Astrocyte of the cerebellum (primary cell): ENCODE measurements at regions not wholly inside any gene's neighbourhood (a gene's known extent, or its start where the extent isn't known, plus 50 kb on each side); places are given as distances from the start of the nearest gene placed in this dataset.

Source experiments
- DNase-seq: peaks from one replicate; pipeline ENCODE4 v3.0.0-alpha.2; 2011; ENCODE audit warnings: low read depth
- H3K4me3 ChIP-seq: 2 replicates; pipeline ENCODE4 v1.5.1; 2011; ENCODE audit warnings: mild to moderate bottlenecking, low read depth, low read length, moderate library complexity
- CTCF ChIP-seq: IDR thresholded peaks from 2 replicates; pipeline ENCODE4 v1.5.1; 2012; ENCODE audit warnings: low read length, low read depth, moderate library complexity, mild to moderate bottlenecking; ENCODE audit errors: missing control alignments
- in situ Hi-C: cut with HindIII; loops from 2 replicates; pipeline ENCODE4 v1.10.0; 2017; ENCODE audit warnings: low sequenced_read_pairs

- no peak for DNase-seq
- no peak overlapping the region for H3K4me3 ChIP-seq
- in situ Hi-C loops: no loop called here
- no peak for TF ChIP-seq CTCF
These were observed 78.1 kb upstream of the MPHOSPH6 start for GRCh38 chr16:82248012-82248656.

- DNase-seq: no peak
- no peak overlapping the region for H3K4me3 ChIP-seq
- in situ Hi-C loops: no loop called here
- no peak for TF ChIP-seq CTCF
These were observed 72.2 kb upstream of the MPHOSPH6 start for GRCh38 chr16:82242201-82242600.

GRCh38 chr16:82241469-82242052 lies 71.5 kb upstream of the MPHOSPH6 start:
- no peak for TF ChIP-seq CTCF
- no peak for DNase-seq
- in situ Hi-C loops: no loop called here
- no peak overlapping the region for H3K4me3 ChIP-seq

- in situ Hi-C loops: no loop called here
- DNase-seq: no peak
- TF ChIP-seq CTCF: no peak
- H3K4me3 ChIP-seq: no peak overlapping the region
These were observed 70.1 kb upstream of the MPHOSPH6 start for GRCh38 chr16:82240111-82240510.

- in situ Hi-C loops: loop anchor here (10.0 kb wide), 1 partner anchor 342 kb away; no protein-coding TSS in a partner anchor
- TF ChIP-seq CTCF: no peak
These were observed 66.9 kb upstream of the MPHOSPH6 start for GRCh38 chr16:82236875-82237274.

GRCh38 chr16:82236415-82236814 lies 66.4 kb upstream of the MPHOSPH6 start:
- TF ChIP-seq CTCF: no peak
- in situ Hi-C loops: loop anchor here (10.0 kb wide), 1 partner anchor 342 kb away; no protein-coding TSS in a partner anchor
- no peak for DNase-seq
- no peak overlapping the region for H3K4me3 ChIP-seq

More at GRCh38 chr16:82236875-82237274, 66.9 kb upstream of the MPHOSPH6 start:
- no peak for DNase-seq
- no peak overlapping the region for H3K4me3 ChIP-seq
